ENCODE measurements at regions not wholly inside any gene's neighbourhood (a gene's known extent, or its start where the extent isn't known, plus 50 kb on each side); places are given as distances from the start of the nearest gene placed in this dataset.

- FAIRE-seq (no peak), DNase-seq (ENCODE audit: insufficient read length, low spot score) (no peak)
These were observed 448.9 kb upstream of the KCNMB2 start for GRCh38 chr3:178087376-178087775.

GRCh38 chr3:178088963-178089362 is 447.3 kb upstream of the KCNMB2 start:
- FAIRE-seq (no peak), DNase-seq (ENCODE audit: insufficient read length, low spot score) (no peak)
- no peak for TF ChIP-seq CTCF (IDR thresholded peaks at IDR 0.05; ENCODE audit: insufficient read depth, missing control alignments)

More at GRCh38 chr3:178087376-178087775, 448.9 kb upstream of the KCNMB2 start:
- TF ChIP-seq CTCF (IDR thresholded peaks at IDR 0.05; ENCODE audit: insufficient read depth, missing control alignments), result no peak

GRCh38 chr3:178090899-178091298 is 445.3 kb upstream of the KCNMB2 start:
- FAIRE-seq (no peak), DNase-seq (ENCODE audit: insufficient read length, low spot score) (no peak)
- no peak for TF ChIP-seq CTCF (IDR thresholded peaks at IDR 0.05; ENCODE audit: insufficient read depth, missing control alignments)

GRCh38 chr3:178095522-178095921 is 440.7 kb upstream of the KCNMB2 start:
- FAIRE-seq (peak; percentile 46), DNase-seq (ENCODE audit: insufficient read length, low spot score) (no peak)
- TF ChIP-seq CTCF (IDR thresholded peaks at IDR 0.05; ENCODE audit: insufficient read depth, missing control alignments), result no peak

GRCh38 chr3:178096955-178097354 is 439.3 kb upstream of the KCNMB2 start:
- DNase-seq (ENCODE audit: insufficient read length, low spot score) (no peak), FAIRE-seq (no peak)
- no peak for TF ChIP-seq CTCF (IDR thresholded peaks at IDR 0.05; ENCODE audit: insufficient read depth, missing control alignments)

- no peak for TF ChIP-seq CTCF (IDR thresholded peaks at IDR 0.05; ENCODE audit: insufficient read depth, missing control alignments)
- FAIRE-seq, result no peak
- DNase-seq (ENCODE audit: insufficient read length, low spot score), result no peak
These were observed 438.7 kb upstream of the KCNMB2 start for GRCh38 chr3:178097576-178097975.

GRCh38 chr3:178099274-178099673 is 437.0 kb upstream of the KCNMB2 start:
- DNase-seq (ENCODE audit: insufficient read length, low spot score) (no peak), FAIRE-seq (peak; percentile 77)
- no peak for TF ChIP-seq CTCF (IDR thresholded peaks at IDR 0.05; ENCODE audit: insufficient read depth, missing control alignments)
